ENCODE measurements at regions not wholly inside any gene's neighbourhood (a gene's known extent, or its start where the extent isn't known, plus 50 kb on each side); places are given as distances from the start of the nearest gene placed in this dataset.

DNA sequence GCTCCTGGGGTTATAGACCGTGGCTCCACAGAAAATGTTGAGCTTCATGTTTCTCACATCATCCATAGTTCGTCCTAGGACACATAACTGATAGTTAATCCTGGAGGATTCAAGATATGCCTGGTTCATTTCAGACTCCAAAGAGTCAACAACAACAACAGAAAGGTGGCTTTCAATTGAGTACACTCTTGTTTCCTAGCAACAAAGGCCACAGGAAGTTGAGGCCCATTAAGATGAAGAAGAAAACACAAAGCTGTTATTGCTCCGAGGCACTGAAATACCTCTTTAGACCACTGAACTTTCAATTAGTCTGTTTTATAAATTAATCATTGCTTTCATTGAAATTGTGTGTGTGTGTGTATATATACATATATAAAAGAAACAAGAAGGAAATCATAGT, 154.5 kb downstream of the YIPF5 start:
- BruUV-seq (replicated peaks), result no TSS peak
- no peak overlapping the region for H3K27ac Mint-ChIP-seq (ENCODE audit: unreplicated experiment)
- H3K4me3 Mint-ChIP-seq (ENCODE audit: unreplicated experiment), result no peak overlapping the region

DNA sequence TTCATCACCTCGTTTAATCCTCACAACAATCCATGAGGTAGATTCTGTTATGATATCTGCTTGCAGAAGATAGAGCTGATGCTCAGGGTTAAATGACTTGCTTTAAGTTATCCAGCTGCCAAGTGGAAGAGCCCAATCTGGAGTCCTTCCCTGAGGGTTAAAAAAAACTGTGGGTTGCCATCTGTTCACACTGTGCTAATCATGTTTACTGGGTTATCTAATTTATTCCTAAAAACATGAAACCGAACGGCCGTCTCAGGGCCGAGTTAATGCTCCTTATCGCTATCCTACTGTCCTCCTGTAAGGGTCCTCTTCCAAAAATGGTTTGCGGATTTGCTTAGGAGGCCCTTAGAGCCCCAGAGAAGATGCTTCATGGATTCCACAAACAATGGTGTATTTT, 153.3 kb downstream of the YIPF5 start:
- no peaks in the 10 kb centered on the region for H3K36me3 Mint-ChIP-seq (ENCODE audit: insufficient read depth, unreplicated experiment)
- peaks cover 16% of the 10 kb centered on the region for H3K27me3 Mint-ChIP-seq (ENCODE audit: insufficient read depth, unreplicated experiment)
- no peak for DNase-seq
- H3K9me3 ChIP-seq, result 0 out of 2 replicates have a peak, but pooled peaks cover 10% of the 10 kb centered on the region
- BruUV-seq (replicated peaks), result no TSS peak
- no peak overlapping the region for H3K4me3 Mint-ChIP-seq (ENCODE audit: unreplicated experiment)
- H3K4me1 ChIP-seq, result no peaks in the 10 kb centered on the region
- H3K36me3 ChIP-seq (ENCODE audit: control insufficient read depth, insufficient read depth, low read length), result no peaks in the 10 kb centered on the region
- H3K4me3 ChIP-seq (ENCODE audit: low read depth, low read length), result no peak overlapping the region
- no peak overlapping the region for H3K27ac Mint-ChIP-seq (ENCODE audit: unreplicated experiment)
- ChIA-PET POLR2A (no interaction called here), CTCF (no interaction called here)
- H3K27me3 ChIP-seq (replicated peaks; ENCODE audit: control insufficient read depth, insufficient read depth, low read length), result peaks cover 2% of the 10 kb centered on the region; the same call in 1 of the 2 replicates
- no peaks in the 10 kb centered on the region for H3K4me1 Mint-ChIP-seq (ENCODE audit: low read depth, unreplicated experiment)
- peaks cover 12% of the 10 kb centered on the region for H3K9me3 Mint-ChIP-seq (ENCODE audit: unreplicated experiment)
- TF ChIP-seq, protein P1, sequence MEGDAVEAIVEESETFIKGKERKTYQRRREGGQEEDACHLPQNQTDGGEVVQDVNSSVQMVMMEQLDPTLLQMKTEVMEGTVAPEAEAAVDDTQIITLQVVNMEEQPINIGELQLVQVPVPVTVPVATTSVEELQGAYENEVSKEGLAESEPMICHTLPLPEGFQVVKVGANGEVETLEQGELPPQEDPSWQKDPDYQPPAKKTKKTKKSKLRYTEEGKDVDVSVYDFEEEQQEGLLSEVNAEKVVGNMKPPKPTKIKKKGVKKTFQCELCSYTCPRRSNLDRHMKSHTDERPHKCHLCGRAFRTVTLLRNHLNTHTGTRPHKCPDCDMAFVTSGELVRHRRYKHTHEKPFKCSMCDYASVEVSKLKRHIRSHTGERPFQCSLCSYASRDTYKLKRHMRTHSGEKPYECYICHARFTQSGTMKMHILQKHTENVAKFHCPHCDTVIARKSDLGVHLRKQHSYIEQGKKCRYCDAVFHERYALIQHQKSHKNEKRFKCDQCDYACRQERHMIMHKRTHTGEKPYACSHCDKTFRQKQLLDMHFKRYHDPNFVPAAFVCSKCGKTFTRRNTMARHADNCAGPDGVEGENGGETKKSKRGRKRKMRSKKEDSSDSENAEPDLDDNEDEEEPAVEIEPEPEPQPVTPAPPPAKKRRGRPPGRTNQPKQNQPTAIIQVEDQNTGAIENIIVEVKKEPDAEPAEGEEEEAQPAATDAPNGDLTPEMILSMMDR (IDR thresholded peaks at IDR 0.05; ENCODE audit: insufficient read depth in 1 of 2, low read depth in 1 of 2, low read length in 1 of 2, severe bottlenecking in 1 of 2, unreplicated experiment in 1 of 2), result no peak
- intact Hi-C loops (cut with micrococcal nuclease; ENCODE audit: unreplicated experiment), result no loop called here

More for the DNA sequence above, 154.5 kb downstream of the YIPF5 start:
- Mint-ChIP-seq H3K27me3 (ENCODE audit: insufficient read depth, unreplicated experiment) (peaks cover 16% of the 10 kb centered on the region), H3K4me1 (ENCODE audit: low read depth, unreplicated experiment) (no peaks in the 10 kb centered on the region), H3K36me3 (ENCODE audit: insufficient read depth, unreplicated experiment) (no peaks in the 10 kb centered on the region), H3K9me3 (ENCODE audit: unreplicated experiment) (peaks cover 12% of the 10 kb centered on the region)
- intact Hi-C loops (cut with micrococcal nuclease; ENCODE audit: unreplicated experiment), result no loop called here
- H3K4me1 ChIP-seq, result no peaks in the 10 kb centered on the region
- peaks cover 16% of the 10 kb centered on the region; the same call in 1 of the 2 replicates for H3K9me3 ChIP-seq
- H3K36me3 ChIP-seq (ENCODE audit: control insufficient read depth, insufficient read depth, low read length), result no peaks in the 10 kb centered on the region
- ChIA-PET POLR2A (no interaction called here), CTCF (no interaction called here)
- no peak for DNase-seq
- TF ChIP-seq, protein P1 (IDR thresholded peaks at IDR 0.05; ENCODE audit: insufficient read depth in 1 of 2, low read depth in 1 of 2, low read length in 1 of 2, severe bottlenecking in 1 of 2, unreplicated experiment in 1 of 2), result no peak
- H3K4me3 ChIP-seq (ENCODE audit: low read depth, low read length), result no peak overlapping the region
- peaks cover 2% of the 10 kb centered on the region; the same call in 1 of the 2 replicates for H3K27me3 ChIP-seq (replicated peaks; ENCODE audit: control insufficient read depth, insufficient read depth, low read length)

DNA sequence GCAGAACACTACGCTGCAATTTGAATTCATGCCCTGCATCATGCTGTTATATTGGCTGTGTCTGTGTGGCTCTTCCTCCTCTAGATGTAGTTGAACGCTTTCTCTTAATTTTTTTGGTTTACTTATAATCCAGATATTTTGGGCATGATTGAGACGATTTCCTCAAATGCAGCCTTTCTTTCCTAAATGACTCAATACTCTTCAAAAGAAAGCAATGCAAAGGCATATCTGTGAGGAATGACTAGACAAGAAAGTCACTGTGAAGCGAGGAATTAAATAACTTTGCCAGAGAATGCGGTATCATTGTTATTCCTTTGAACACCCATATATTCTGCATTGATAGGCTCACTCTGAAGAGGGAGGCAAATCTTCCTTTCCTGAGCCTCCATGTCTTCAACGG, 152.8 kb downstream of the YIPF5 start:
- POLR2A ChIA-PET, result no interaction called here
- Mint-ChIP-seq H3K4me1 (ENCODE audit: low read depth, unreplicated experiment) (no peaks in the 10 kb centered on the region), H3K27me3 (ENCODE audit: insufficient read depth, unreplicated experiment) (peaks cover 16% of the 10 kb centered on the region), H3K4me3 (ENCODE audit: unreplicated experiment) (no peak overlapping the region), H3K36me3 (ENCODE audit: insufficient read depth, unreplicated experiment) (no peaks in the 10 kb centered on the region), H3K27ac (ENCODE audit: unreplicated experiment) (no peak overlapping the region), H3K9me3 (ENCODE audit: unreplicated experiment) (peaks cover 12% of the 10 kb centered on the region)
- Histone ChIP-seq H3K36me3 (ENCODE audit: control insufficient read depth, insufficient read depth, low read length) (no peaks in the 10 kb centered on the region), H3K4me3 (ENCODE audit: low read depth, low read length) (no peak overlapping the region), H3K27me3 (replicated peaks; ENCODE audit: control insufficient read depth, insufficient read depth, low read length) (peaks cover 2% of the 10 kb centered on the region; the same call in 1 of the 2 replicates), H3K9me3 (0 out of 2 replicates have a peak, but pooled peaks cover 7% of the 10 kb centered on the region), H3K4me1 (no peaks in the 10 kb centered on the region)
- DNase-seq, result no peak
- no TSS peak for BruUV-seq (replicated peaks)
- CTCF ChIA-PET, result no interaction called here
- intact Hi-C loops (cut with micrococcal nuclease; ENCODE audit: unreplicated experiment), result no loop called here
- TF ChIP-seq, protein P1 (IDR thresholded peaks at IDR 0.05; ENCODE audit: insufficient read depth in 1 of 2, low read depth in 1 of 2, low read length in 1 of 2, severe bottlenecking in 1 of 2, unreplicated experiment in 1 of 2), result no peak

All from Caco-2 (cell line).